MM.1S (cell line): ENCODE measurements at regions not wholly inside any gene's neighbourhood (a gene's known extent, or its start where the extent isn't known, plus 50 kb on each side); places are given as distances from the start of the nearest gene placed in this dataset.

ENCODE experiments used
- CTCF ChIP-seq: fragments of 300-600 bp; sonication (generic); IDR thresholded peaks from 2 replicates; pipeline ENCODE4 v1.5.1; 2016; ENCODE audit warnings: antibody characterized with exemption, low read length, mixed read lengths
- EZH2 ChIP-seq: fragments of 300-600 bp; sonication (generic); optimal IDR thresholded peaks from 2 replicates; pipeline ENCODE3; 2017; ENCODE audit warnings: low read depth, mild to moderate bottlenecking, antibody characterized with exemption, low read length, mixed read lengths
- EZH2phosphoT487 ChIP-seq: fragments of 300-600 bp; sonication (generic); IDR thresholded peaks from 2 replicates; pipeline ENCODE4 v1.6.1; 2018; ENCODE audit warnings: antibody characterized with exemption, low read length

- no peak for TF ChIP-seq EZH2
- TF ChIP-seq CTCF, result no peak
- no peak for TF ChIP-seq EZH2phosphoT487
Observed at GRCh38 chr5:114249823-114250222, 112.0 kb upstream of the KCNN2 start.
